Adipocyte (in vitro differentiated cells): ENCODE measurements at regions not wholly inside any gene's neighbourhood (a gene's known extent, or its start where the extent isn't known, plus 50 kb on each side); places are given as distances from the start of the nearest gene placed in this dataset.

ENCODE experiments used
- DNase-seq: peaks from one replicate; pipeline ENCODE4 v3.0.0-alpha.2; 2015; ENCODE audit warnings: low read depth
- H3K27me3 ChIP-seq: replicated peaks from 2 replicates; pipeline ENCODE4 v1.7.0; 2013; ENCODE audit warnings: mild to moderate bottlenecking, low read length, moderate library complexity; ENCODE audit not compliant: control insufficient read depth, insufficient read depth
- H3K36me3 ChIP-seq: 2 replicates; pipeline ENCODE4 v1.7.0; 2013; ENCODE audit warnings: low read length, mild to moderate bottlenecking, moderate library complexity; ENCODE audit not compliant: control insufficient read depth, insufficient read depth, severe bottlenecking
- H3K4me1 ChIP-seq: 2 replicates; pipeline ENCODE4 v1.7.0; 2013; ENCODE audit warnings: mild to moderate bottlenecking, low read length, moderate library complexity; ENCODE audit not compliant: control insufficient read depth, insufficient read depth
- H3K4me3 ChIP-seq: 2 replicates; pipeline ENCODE4 v1.7.0; 2013; ENCODE audit warnings: mild to moderate bottlenecking, low read length, moderate library complexity
- H3K9ac ChIP-seq: 2 replicates; pipeline ENCODE4 v1.7.0; 2013; ENCODE audit warnings: mild to moderate bottlenecking, low read length, moderate library complexity
- H3K9me3 ChIP-seq: 2 replicates; pipeline ENCODE4 v1.7.0; 2013; ENCODE audit warnings: mild to moderate bottlenecking, low read length, moderate library complexity; ENCODE audit not compliant: control insufficient read depth

DNA sequence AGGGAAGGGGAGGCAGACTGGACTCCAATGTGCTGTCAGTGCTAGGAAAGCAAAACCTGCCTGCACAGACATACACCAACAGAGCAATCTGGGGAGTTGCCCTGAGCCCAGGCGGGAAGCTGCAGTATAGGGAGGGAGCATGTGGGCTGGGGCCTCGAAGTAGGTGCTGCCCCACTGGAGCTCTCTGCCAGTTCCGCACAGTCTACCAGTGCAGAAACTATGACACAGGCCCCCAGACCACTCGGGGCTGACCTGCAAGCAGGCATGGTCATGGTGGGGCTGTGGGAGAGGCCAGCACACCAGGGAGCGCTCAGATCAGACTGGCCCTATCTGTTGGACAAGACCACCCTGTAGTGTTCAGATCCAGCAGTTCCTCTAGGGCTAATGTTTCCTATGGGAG lies 344.1 kb upstream of the TRAM1L1 start:
- Histone ChIP-seq H3K9me3 (no peaks in the 10 kb centered on the region), H3K4me1 (no peaks in the 10 kb centered on the region), H3K27me3 (no peaks in the 10 kb centered on the region), H3K4me3 (no peak overlapping the region), H3K9ac (no peak overlapping the region), H3K36me3 (no peaks in the 10 kb centered on the region)
- no peak for DNase-seq

DNA sequence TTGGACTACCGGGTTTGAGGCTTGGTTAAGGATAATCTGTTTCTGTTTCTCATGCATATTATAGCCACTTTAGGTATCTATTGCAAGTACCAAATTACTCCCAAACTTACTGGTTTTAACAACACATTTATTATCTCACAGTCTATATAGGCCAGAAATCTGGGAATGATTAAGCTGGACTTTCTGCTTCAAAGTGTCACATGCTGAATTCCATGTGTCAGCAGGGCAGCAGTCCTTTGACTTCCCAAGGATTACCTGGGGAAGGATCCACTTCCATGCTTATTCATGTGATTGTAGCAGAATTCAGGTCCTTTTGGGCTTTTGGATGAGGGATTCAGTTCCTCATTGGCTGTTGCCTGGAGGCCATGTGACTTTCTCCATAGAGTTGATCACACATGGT lies 349.0 kb upstream of the TRAM1L1 start:
- H3K9me3 ChIP-seq = no peaks in the 10 kb centered on the region
- H3K27me3 ChIP-seq = no peaks in the 10 kb centered on the region
- H3K4me3 ChIP-seq = no peak overlapping the region
- DNase-seq = no peak
- no peak overlapping the region for H3K9ac ChIP-seq
- no peaks in the 10 kb centered on the region for H3K4me1 ChIP-seq
- H3K36me3 ChIP-seq = no peaks in the 10 kb centered on the region

DNA sequence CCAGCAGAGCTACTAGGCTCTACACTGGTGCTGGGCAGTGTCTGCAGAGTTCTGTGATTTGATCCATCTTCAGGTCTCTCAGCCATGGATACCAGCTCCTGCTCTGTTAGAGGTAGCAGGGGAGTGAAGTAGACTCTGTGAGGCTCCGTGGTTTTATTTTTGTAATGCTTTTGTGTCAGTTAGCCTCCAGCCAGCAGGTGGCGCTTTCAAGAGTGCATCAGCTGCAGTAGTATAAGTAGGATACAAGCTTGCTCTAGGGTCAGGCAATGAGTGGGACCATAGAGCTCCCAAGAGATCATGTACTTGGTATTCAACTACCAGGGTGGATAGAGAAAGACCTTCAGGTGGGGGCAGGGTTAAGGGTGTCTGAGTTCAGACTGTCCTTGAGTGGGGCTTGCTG lies 362.5 kb upstream of the TRAM1L1 start:
- no peak overlapping the region for H3K9ac ChIP-seq
- no peak for DNase-seq
- no peaks in the 10 kb centered on the region for H3K36me3 ChIP-seq

DNA sequence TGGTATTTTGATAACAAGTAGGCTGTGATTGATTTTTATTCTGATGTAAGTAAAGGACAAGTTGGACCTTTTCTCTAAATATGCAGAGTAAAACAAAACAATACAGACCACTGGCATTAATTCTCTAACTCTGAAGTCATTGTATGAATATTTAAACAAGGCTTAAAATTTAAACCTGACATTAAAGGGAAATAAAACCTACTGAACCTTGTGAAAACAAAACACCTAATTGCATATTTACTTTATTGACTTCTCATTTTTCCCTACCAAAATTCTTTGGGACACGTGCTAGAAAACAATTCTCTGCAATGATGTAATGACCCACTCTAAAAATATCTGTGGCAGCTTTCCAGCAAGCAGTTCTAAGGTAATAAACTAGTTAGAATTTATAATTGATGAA lies 369.7 kb upstream of the TRAM1L1 start:
- no peaks in the 10 kb centered on the region for H3K27me3 ChIP-seq
- H3K4me3 ChIP-seq = no peak overlapping the region
- H3K36me3 ChIP-seq = no peaks in the 10 kb centered on the region
- no peak overlapping the region for H3K9ac ChIP-seq
- H3K4me1 ChIP-seq = no peaks in the 10 kb centered on the region
- peaks cover 7% of the 10 kb centered on the region for H3K9me3 ChIP-seq
- DNase-seq = no peak

More for the DNA sequence above, 362.5 kb upstream of the TRAM1L1 start:
- H3K4me1 ChIP-seq = no peaks in the 10 kb centered on the region
- no peaks in the 10 kb centered on the region for H3K27me3 ChIP-seq
- H3K4me3 ChIP-seq = no peak overlapping the region
- H3K9me3 ChIP-seq = peaks cover 10% of the 10 kb centered on the region

DNA sequence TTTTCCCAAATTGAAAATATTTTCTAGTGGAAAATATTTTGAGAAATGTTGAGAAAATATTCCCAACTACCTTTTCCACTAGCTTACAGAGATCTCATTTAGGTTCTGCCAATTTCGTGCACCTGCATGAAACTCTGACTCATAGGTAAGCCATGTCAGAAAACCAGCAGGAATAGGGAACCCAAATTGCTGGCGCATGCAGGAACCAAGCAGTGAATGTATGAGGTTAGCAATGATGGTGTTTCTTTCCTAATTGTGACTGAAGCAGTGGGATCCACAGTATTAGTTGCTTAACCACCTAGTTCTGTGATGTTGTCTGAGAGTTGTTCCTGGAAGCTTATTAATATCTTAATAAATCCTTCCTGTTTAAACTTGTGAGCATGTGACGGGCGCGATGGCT lies 381.0 kb upstream of the TRAM1L1 start:
- no peak overlapping the region for H3K9ac ChIP-seq
- no peaks in the 10 kb centered on the region for H3K4me1 ChIP-seq
- H3K27me3 ChIP-seq = no peaks in the 10 kb centered on the region
- H3K9me3 ChIP-seq = no peaks in the 10 kb centered on the region
- H3K4me3 ChIP-seq = no peak overlapping the region
- no peak for DNase-seq
- H3K36me3 ChIP-seq = no peaks in the 10 kb centered on the region

DNA sequence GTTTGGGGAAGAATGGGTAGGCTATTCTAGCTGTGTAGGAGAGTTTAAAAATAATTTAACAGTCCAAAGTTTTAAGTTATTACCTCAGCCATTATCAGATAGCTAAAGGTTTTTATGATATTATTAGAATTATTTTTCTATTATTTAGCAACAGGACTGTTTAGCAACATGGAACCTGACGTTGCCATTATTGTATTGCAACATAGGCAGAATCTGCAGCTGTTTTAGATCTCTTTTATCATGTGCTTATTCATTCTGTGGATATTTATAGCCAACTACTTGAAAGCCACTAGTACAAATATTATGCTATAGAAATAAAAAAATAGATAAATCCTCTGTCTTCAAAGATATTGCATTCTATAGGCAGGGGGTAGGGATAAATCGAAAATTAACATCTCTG lies 382.0 kb upstream of the TRAM1L1 start:
- no peak overlapping the region for H3K4me3 ChIP-seq
- no peak overlapping the region for H3K9ac ChIP-seq
- H3K4me1 ChIP-seq = no peaks in the 10 kb centered on the region
- H3K36me3 ChIP-seq = no peaks in the 10 kb centered on the region
- DNase-seq = peak; percentile 15
- H3K9me3 ChIP-seq = no peaks in the 10 kb centered on the region
- no peaks in the 10 kb centered on the region for H3K27me3 ChIP-seq

DNA sequence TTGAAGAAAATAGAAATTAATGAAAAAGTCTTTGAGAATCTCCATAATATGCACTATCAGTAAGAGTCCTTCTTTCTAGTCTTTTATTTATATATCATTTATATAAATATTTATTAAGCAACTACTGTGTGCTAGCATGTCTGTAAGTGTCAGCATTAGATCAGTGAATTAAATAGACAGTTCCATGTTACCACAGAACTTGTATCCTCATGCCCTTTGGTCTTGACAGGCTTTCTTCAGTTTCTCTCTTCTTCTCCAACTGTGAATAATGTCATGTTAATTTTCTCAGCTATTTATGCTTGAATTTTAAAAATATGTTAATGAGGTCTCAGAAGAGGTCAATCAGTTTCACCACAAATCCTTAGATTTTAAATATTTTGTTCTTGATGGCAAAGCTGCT lies 389.6 kb upstream of the TRAM1L1 start:
- Histone ChIP-seq H3K4me1 (no peaks in the 10 kb centered on the region), H3K4me3 (no peak overlapping the region), H3K9me3 (no peaks in the 10 kb centered on the region), H3K36me3 (no peaks in the 10 kb centered on the region), H3K27me3 (no peaks in the 10 kb centered on the region), H3K9ac (no peak overlapping the region)
- no peak for DNase-seq

DNA sequence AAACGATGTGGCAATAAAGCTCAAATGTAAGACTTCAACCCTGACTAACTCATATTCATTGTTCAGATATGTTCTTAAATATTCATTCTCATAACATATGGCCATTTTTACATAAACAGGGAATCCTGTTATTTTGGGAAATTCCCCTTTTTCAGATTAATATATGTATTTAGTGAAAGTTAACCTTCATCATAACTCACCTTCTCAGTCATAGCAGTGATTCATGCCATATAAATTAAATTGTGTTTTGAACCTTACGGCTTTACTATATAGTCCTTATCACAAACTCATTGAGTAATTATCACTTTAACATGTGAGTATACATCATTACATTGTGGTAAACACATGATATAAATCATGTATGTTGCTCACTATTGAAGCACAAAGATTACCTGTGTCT lies 392.5 kb upstream of the TRAM1L1 start:
- Histone ChIP-seq H3K9me3 (no peaks in the 10 kb centered on the region), H3K9ac (no peak overlapping the region), H3K27me3 (no peaks in the 10 kb centered on the region), H3K36me3 (no peaks in the 10 kb centered on the region), H3K4me3 (no peak overlapping the region), H3K4me1 (no peaks in the 10 kb centered on the region)
- no peak for DNase-seq

DNA sequence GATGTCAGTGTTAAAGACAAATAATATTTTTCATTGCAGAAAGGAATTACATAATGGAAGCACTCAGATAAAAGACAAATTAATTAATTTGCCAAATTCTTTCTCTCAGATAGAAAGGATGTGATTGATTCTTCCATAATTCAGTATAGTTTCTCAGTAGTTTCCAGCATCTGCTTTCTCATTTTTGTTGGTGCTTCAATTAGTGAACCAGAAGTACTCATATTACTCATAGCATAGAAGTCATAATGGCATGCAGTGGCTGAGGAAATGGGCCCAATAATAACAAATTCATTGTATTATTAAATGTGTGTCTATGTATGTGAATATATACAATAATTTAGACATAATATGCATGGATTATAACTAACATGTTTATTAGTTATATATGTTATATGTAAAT lies 393.3 kb upstream of the TRAM1L1 start:
- H3K4me1 ChIP-seq = no peaks in the 10 kb centered on the region
- no peaks in the 10 kb centered on the region for H3K36me3 ChIP-seq
- no peak overlapping the region for H3K4me3 ChIP-seq
- no peak for DNase-seq
- no peaks in the 10 kb centered on the region for H3K27me3 ChIP-seq
- no peaks in the 10 kb centered on the region for H3K9me3 ChIP-seq
- no peak overlapping the region for H3K9ac ChIP-seq

DNA sequence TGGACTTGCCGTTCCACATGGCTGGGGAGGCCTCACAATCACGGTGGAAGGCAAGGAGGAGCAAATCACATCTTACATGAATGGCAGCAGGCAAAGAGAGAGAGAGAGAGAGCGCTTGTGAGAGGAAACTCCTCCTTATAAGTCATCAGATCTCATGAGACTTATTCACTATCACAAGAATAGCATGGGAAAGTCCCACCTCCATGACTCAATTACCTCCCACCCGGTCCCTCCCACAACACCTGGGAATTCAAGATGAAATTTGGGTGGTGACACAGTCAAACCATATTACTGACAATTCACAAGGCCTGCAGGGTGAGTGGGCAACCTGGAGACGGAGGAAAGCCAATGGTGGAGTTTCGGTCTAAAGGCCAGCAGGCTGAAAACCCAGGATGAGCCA lies 394.3 kb upstream of the TRAM1L1 start:
- no peak overlapping the region for H3K4me3 ChIP-seq
- no peaks in the 10 kb centered on the region for H3K27me3 ChIP-seq
- H3K9me3 ChIP-seq = no peaks in the 10 kb centered on the region
- no peak overlapping the region for H3K9ac ChIP-seq
- no peak for DNase-seq
- H3K36me3 ChIP-seq = no peaks in the 10 kb centered on the region
- no peaks in the 10 kb centered on the region for H3K4me1 ChIP-seq

DNA sequence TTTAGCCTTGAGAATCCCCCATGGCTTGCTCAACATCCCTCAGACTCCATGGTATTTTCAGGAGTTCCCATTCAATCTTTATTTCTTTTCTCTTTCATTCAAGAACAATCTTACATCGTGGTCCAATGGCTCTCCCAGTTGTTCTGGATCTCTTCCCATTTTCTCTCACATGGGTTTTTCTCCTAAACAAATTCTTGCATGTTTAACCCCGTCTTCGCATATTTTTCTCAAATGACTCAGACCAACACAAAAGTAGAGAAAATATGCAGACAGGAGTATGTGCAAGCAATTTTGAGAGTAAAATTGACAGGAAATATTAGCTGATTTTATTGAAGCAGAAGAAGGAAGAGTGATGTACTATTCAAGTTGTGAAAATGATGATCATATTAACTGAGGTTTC lies 396.4 kb upstream of the TRAM1L1 start:
- no peaks in the 10 kb centered on the region for H3K4me1 ChIP-seq
- H3K27me3 ChIP-seq = no peaks in the 10 kb centered on the region
- H3K4me3 ChIP-seq = no peak overlapping the region
- DNase-seq = peak; percentile 13
- no peak overlapping the region for H3K9ac ChIP-seq
- no peaks in the 10 kb centered on the region for H3K36me3 ChIP-seq
- H3K9me3 ChIP-seq = no peaks in the 10 kb centered on the region

DNA sequence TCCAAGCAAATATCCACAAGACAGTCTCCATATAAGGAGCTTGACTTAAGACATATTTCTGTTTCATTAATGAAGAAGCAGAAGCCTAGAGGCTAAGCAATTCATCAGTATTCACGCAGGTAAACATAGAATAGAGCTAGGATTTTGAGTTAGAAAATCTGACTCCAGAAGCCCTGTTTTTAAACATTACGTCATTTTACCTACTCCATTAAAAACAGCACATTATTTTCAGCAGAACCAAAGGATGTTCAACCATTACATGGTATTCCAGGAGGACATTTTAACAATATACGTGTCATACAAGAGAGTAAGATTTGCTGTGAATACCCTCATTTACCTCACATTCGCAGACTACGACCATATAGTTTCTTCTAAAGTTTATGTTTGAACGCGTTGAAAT lies 403.3 kb upstream of the TRAM1L1 start:
- DNase-seq = no peak
- Histone ChIP-seq H3K9me3 (no peaks in the 10 kb centered on the region), H3K36me3 (no peaks in the 10 kb centered on the region), H3K27me3 (no peaks in the 10 kb centered on the region), H3K4me1 (no peaks in the 10 kb centered on the region), H3K9ac (no peak overlapping the region), H3K4me3 (no peak overlapping the region)
